ENCODE measurements at regions not wholly inside any gene's neighbourhood (a gene's known extent, or its start where the extent isn't known, plus 50 kb on each side); places are given as distances from the start of the nearest gene placed in this dataset.

DNA sequence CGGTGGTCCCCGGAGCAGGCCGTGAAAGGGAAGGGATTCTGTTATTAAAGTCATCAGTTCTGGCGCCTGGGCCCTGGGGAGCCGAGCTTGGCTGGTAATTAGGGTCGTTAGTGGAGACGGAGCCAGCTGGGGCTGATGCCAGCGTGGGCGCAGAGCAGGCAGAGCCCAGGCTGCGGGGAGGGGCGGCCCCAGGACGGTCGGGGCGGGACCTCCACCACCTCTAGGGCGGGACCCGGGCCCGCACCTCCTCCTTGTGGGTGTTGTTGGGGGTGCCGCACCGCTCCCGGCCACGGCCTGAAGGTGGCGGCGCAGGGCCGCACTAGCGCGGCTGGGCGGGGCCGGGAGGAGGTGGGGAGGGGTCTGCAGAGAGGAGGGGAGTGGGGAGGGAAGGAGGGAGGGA is 470.6 kb downstream of the PTPRU start:
- TF ChIP-seq POLR2A (IDR thresholded peaks at IDR 0.05; ENCODE audit: low read length) (no peak), GATA1 (IDR thresholded peaks at IDR 0.05; ENCODE audit: low read depth, low read length) (no peak)

All from erythroblast (primary cell).